ENCODE measurements at regions not wholly inside any gene's neighbourhood (a gene's known extent, or its start where the extent isn't known, plus 50 kb on each side); places are given as distances from the start of the nearest gene placed in this dataset.

DNA sequence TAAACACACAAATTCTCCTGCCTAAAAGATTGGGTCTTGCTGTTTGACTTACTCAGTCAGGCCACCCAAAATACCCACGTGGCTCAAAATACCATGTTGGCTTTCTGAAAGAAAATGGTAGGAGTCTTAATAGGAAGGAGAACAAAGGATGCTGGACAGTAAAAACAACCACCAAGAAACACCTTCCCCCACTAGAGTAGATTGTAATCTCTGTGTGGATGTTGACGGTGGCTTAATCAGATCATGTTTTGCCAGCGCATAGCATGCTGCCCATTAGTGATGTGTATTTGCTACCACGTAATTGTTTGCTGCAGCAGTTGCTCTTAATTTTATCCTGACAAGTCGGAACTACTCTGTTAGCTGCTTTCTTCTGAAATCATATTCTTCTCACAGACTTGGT, 1229.3 kb upstream of the SLC10A2 start:
- TF ChIP-seq, protein P1, sequence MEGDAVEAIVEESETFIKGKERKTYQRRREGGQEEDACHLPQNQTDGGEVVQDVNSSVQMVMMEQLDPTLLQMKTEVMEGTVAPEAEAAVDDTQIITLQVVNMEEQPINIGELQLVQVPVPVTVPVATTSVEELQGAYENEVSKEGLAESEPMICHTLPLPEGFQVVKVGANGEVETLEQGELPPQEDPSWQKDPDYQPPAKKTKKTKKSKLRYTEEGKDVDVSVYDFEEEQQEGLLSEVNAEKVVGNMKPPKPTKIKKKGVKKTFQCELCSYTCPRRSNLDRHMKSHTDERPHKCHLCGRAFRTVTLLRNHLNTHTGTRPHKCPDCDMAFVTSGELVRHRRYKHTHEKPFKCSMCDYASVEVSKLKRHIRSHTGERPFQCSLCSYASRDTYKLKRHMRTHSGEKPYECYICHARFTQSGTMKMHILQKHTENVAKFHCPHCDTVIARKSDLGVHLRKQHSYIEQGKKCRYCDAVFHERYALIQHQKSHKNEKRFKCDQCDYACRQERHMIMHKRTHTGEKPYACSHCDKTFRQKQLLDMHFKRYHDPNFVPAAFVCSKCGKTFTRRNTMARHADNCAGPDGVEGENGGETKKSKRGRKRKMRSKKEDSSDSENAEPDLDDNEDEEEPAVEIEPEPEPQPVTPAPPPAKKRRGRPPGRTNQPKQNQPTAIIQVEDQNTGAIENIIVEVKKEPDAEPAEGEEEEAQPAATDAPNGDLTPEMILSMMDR (conservative IDR thresholded peaks at IDR 0.05; ENCODE audit: low read depth in 2 of 2): no peak
- TF ChIP-seq POLR2AphosphoS5 (IDR thresholded peaks at IDR 0.05; ENCODE audit: low read depth) (no peak), EZH2 (IDR thresholded peaks at IDR 0.05; ENCODE audit: low read depth, unreplicated experiment) (no peak), ZNF331 (CRISPR knock-in tag; IDR thresholded peaks at IDR 0.05; ENCODE audit: low read depth) (no peak), EZH2phosphoT487 (IDR thresholded peaks at IDR 0.05; ENCODE audit: unreplicated experiment) (no peak), ZNF114 (CRISPR knock-in tag; IDR thresholded peaks at IDR 0.05) (no peak), CREB1 (CRISPR knock-in tag; IDR thresholded peaks at IDR 0.05; ENCODE audit: low read depth) (no peak), JUNB (IDR thresholded peaks at IDR 0.05; ENCODE audit: unreplicated experiment) (no peak)
- TF ChIP-seq, protein P2, sequence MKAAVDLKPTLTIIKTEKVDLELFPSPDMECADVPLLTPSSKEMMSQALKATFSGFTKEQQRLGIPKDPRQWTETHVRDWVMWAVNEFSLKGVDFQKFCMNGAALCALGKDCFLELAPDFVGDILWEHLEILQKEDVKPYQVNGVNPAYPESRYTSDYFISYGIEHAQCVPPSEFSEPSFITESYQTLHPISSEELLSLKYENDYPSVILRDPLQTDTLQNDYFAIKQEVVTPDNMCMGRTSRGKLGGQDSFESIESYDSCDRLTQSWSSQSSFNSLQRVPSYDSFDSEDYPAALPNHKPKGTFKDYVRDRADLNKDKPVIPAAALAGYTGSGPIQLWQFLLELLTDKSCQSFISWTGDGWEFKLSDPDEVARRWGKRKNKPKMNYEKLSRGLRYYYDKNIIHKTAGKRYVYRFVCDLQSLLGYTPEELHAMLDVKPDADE (IDR thresholded peaks at IDR 0.05): no peak
- TF ChIP-seq, protein P3, sequence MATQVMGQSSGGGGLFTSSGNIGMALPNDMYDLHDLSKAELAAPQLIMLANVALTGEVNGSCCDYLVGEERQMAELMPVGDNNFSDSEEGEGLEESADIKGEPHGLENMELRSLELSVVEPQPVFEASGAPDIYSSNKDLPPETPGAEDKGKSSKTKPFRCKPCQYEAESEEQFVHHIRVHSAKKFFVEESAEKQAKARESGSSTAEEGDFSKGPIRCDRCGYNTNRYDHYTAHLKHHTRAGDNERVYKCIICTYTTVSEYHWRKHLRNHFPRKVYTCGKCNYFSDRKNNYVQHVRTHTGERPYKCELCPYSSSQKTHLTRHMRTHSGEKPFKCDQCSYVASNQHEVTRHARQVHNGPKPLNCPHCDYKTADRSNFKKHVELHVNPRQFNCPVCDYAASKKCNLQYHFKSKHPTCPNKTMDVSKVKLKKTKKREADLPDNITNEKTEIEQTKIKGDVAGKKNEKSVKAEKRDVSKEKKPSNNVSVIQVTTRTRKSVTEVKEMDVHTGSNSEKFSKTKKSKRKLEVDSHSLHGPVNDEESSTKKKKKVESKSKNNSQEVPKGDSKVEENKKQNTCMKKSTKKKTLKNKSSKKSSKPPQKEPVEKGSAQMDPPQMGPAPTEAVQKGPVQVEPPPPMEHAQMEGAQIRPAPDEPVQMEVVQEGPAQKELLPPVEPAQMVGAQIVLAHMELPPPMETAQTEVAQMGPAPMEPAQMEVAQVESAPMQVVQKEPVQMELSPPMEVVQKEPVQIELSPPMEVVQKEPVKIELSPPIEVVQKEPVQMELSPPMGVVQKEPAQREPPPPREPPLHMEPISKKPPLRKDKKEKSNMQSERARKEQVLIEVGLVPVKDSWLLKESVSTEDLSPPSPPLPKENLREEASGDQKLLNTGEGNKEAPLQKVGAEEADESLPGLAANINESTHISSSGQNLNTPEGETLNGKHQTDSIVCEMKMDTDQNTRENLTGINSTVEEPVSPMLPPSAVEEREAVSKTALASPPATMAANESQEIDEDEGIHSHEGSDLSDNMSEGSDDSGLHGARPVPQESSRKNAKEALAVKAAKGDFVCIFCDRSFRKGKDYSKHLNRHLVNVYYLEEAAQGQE (IDR thresholded peaks at IDR 0.05; ENCODE audit: unreplicated experiment): no peak

All from GM23338 (cell line).